Stimulated activated CD8-positive, alpha-beta memory T cell treated with anti-CD3 and anti-CD28 coated beads, Interleukin-15, amount 100 ng/mL, for 4 hours (primary cell): ENCODE measurements at regions not wholly inside any gene's neighbourhood (a gene's known extent, or its start where the extent isn't known, plus 50 kb on each side); places are given as distances from the start of the nearest gene placed in this dataset.
"Not testable (repeated sequence)": the region's sequence is repeated elsewhere in the genome, so short reads cannot be mapped to it uniquely, and the experiment has no call there.

Experiments
- DNase-seq, 2 donors: peaks; one replicate each; pipeline ENCODE4 v3.0.0-alpha.2; 2020; ENCODE audit warnings: low read depth in 2 of 2

GRCh38 chrX:16319929-16320328, 152.6 kb downstream of the MAGEB17 start:
- DNase-seq: no peak

- DNase-seq: no peak
Observed at GRCh38 chrX:16320765-16321355, 153.6 kb downstream of the MAGEB17 start.

- DNase-seq: no peak
Observed at GRCh38 chrX:16333453-16333852, 166.2 kb downstream of the MAGEB17 start.

GRCh38 chrX:16335181-16335580, 167.9 kb downstream of the MAGEB17 start:
- no peak for DNase-seq

GRCh38 chrX:16347968-16348670, 180.8 kb downstream of the MAGEB17 start:
- no peak for DNase-seq

- no peak for DNase-seq
Observed at GRCh38 chrX:16357902-16358301, 190.6 kb downstream of the MAGEB17 start.

GRCh38 chrX:16360056-16360455, 192.8 kb downstream of the MAGEB17 start:
- DNase-seq: not testable (repeated sequence)

GRCh38 chrX:16368696-16369095, 201.4 kb downstream of the MAGEB17 start:
- DNase-seq: no peak

GRCh38 chrX:16376056-16376455, 208.8 kb downstream of the MAGEB17 start:
- DNase-seq: no peak

GRCh38 chrX:16386126-16386525, 218.8 kb downstream of the MAGEB17 start:
- no peak for DNase-seq

- DNase-seq: no peak
Observed at GRCh38 chrX:16392597-16392996, 225.3 kb downstream of the MAGEB17 start.

- DNase-seq: no peak
Observed at GRCh38 chrX:16394290-16394689, 227.0 kb downstream of the MAGEB17 start.

GRCh38 chrX:16403808-16404207, 236.5 kb downstream of the MAGEB17 start:
- DNase-seq: no peak

- DNase-seq: no peak
Observed at GRCh38 chrX:16416588-16416987, 233.4 kb upstream of the S100G start.

- DNase-seq: no peak
Observed at GRCh38 chrX:16418650-16419049, 231.3 kb upstream of the S100G start.

GRCh38 chrX:16427668-16428067, 222.3 kb upstream of the S100G start:
- no peak for DNase-seq

GRCh38 chrX:16429406-16429805, 220.6 kb upstream of the S100G start:
- no peak for DNase-seq

- DNase-seq: no peak
Observed at GRCh38 chrX:16431266-16431665, 218.7 kb upstream of the S100G start.

- no peak for DNase-seq
Observed at GRCh38 chrX:16433021-16433420, 216.9 kb upstream of the S100G start.

GRCh38 chrX:16435399-16435986, 214.5 kb upstream of the S100G start:
- no peak for DNase-seq

GRCh38 chrX:16436348-16437188, 213.4 kb upstream of the S100G start:
- DNase-seq: peak; percentile 5 to 21

- no peak for DNase-seq
Observed at GRCh38 chrX:16440446-16440845, 209.5 kb upstream of the S100G start.
